Parathyroid adenoma (tissue), 2 donors: ENCODE measurements at regions not wholly inside any gene's neighbourhood (a gene's known extent, or its start where the extent isn't known, plus 50 kb on each side); places are given as distances from the start of the nearest gene placed in this dataset.

Experiments
- H2AFZ ChIP-seq: fragments of 300-600 bp; sonication (generic); one replicate; pipeline ENCODE4 v1.7.0; 2017; ENCODE audit warnings: antibody characterized with exemption, mild to moderate bottlenecking
- H3K27ac ChIP-seq: fragments of 300-600 bp; sonication (generic); one replicate; pipeline ENCODE4 v1.7.0; 2017
- H3K27me3 ChIP-seq: fragments of 300-600 bp; sonication (generic); one replicate; pipeline ENCODE4 v1.7.0; 2017; ENCODE audit warnings: low read length; ENCODE audit not compliant: control insufficient read depth, insufficient read depth
- H3K36me3 ChIP-seq: fragments of 300-600 bp; sonication (generic); one replicate; pipeline ENCODE4 v1.7.0; 2017; ENCODE audit warnings: low read length; ENCODE audit not compliant: control insufficient read depth, insufficient read depth
- H3K4me1 ChIP-seq: fragments of 300-600 bp; sonication (generic); one replicate; pipeline ENCODE4 v1.7.0; 2017; ENCODE audit warnings: control low read depth
- H3K4me2 ChIP-seq: fragments of 300-600 bp; sonication (generic); one replicate; pipeline ENCODE4 v1.7.0; 2017; ENCODE audit warnings: low read length
- H3K4me3 ChIP-seq: fragments of 300-600 bp; sonication (generic); one replicate; pipeline ENCODE4 v1.7.0; 2017; ENCODE audit warnings: low read depth, low read length
- H3K79me2 ChIP-seq: fragments of 300-600 bp; sonication (generic); one replicate; pipeline ENCODE4 v1.7.0; 2017; ENCODE audit warnings: control low read depth
- H3K9ac ChIP-seq: fragments of 300-600 bp; sonication (generic); one replicate; pipeline ENCODE4 v1.7.0; 2017; ENCODE audit warnings: mild to moderate bottlenecking
- H3K9me3 ChIP-seq: fragments of 300-600 bp; sonication (generic); one replicate; pipeline ENCODE4 v1.7.0; 2017; ENCODE audit warnings: low read length; ENCODE audit not compliant: control insufficient read depth
- TF ChIP-seq, protein P1 (sequence below): fragments of 300-600 bp; sonication (generic); IDR thresholded peaks from one replicate; pipeline ENCODE4 v1.7.0; 2017; ENCODE audit warnings: antibody characterized with exemption, mild to moderate bottlenecking
- donor health status: primary hyperparathyroidism.

- Histone ChIP-seq H3K27ac (no peak overlapping the region), H2AFZ (no peak overlapping the region), H3K4me2 (no peak overlapping the region), H3K79me2 (no peaks in the 10 kb centered on the region), H3K36me3 (no peaks in the 10 kb centered on the region), H3K4me1 (no peaks in the 10 kb centered on the region), H3K4me3 (no peak overlapping the region), H3K9me3 (no peaks in the 10 kb centered on the region), H3K9ac (no peak overlapping the region), H3K27me3 (no peaks in the 10 kb centered on the region)
- TF ChIP-seq, protein P1, sequence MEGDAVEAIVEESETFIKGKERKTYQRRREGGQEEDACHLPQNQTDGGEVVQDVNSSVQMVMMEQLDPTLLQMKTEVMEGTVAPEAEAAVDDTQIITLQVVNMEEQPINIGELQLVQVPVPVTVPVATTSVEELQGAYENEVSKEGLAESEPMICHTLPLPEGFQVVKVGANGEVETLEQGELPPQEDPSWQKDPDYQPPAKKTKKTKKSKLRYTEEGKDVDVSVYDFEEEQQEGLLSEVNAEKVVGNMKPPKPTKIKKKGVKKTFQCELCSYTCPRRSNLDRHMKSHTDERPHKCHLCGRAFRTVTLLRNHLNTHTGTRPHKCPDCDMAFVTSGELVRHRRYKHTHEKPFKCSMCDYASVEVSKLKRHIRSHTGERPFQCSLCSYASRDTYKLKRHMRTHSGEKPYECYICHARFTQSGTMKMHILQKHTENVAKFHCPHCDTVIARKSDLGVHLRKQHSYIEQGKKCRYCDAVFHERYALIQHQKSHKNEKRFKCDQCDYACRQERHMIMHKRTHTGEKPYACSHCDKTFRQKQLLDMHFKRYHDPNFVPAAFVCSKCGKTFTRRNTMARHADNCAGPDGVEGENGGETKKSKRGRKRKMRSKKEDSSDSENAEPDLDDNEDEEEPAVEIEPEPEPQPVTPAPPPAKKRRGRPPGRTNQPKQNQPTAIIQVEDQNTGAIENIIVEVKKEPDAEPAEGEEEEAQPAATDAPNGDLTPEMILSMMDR: no peak
These were observed 88.4 kb downstream of the ENGASE start for GRCh38 chr17:79163071-79163470.

GRCh38 chr17:79162012-79162963, 87.7 kb downstream of the ENGASE start:
- Histone ChIP-seq H3K9me3 (no peaks in the 10 kb centered on the region), H3K4me3 (no peak overlapping the region), H3K79me2 (no peaks in the 10 kb centered on the region), H2AFZ (no peak overlapping the region), H3K36me3 (no peaks in the 10 kb centered on the region), H3K9ac (no peak overlapping the region), H3K4me1 (no peaks in the 10 kb centered on the region), H3K4me2 (no peak overlapping the region), H3K27ac (no peak overlapping the region), H3K27me3 (no peaks in the 10 kb centered on the region)
- TF ChIP-seq, protein P1: no peak

GRCh38 chr17:79160980-79161636, 86.5 kb downstream of the ENGASE start:
- Histone ChIP-seq H2AFZ (no peak overlapping the region), H3K36me3 (no peaks in the 10 kb centered on the region), H3K9me3 (no peaks in the 10 kb centered on the region), H3K4me1 (no peaks in the 10 kb centered on the region), H3K4me2 (no peak overlapping the region), H3K79me2 (no peaks in the 10 kb centered on the region), H3K27ac (no peak overlapping the region), H3K4me3 (no peak overlapping the region), H3K27me3 (no peaks in the 10 kb centered on the region), H3K9ac (no peak overlapping the region)
- TF ChIP-seq, protein P1: no peak

DNA sequence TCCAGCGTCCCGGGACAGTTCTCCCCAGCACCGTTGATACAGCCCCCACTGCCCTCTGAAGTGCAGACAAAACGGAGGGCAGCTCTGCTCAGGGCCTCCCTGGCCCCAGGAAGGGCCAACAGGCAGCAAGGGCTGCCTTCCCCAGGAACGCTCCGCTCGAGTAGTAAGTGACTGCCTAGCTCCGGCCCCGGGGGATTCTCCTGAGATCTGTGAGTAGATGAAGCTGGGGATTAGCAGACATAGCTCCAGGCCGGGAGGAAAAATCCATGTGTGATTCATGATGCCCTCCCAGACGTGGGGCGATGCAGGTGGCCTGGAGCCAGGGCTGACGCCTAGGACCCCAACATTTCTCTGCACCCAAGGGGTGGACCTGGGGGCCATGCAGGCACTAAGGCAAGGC, 85.3 kb downstream of the ENGASE start:
- Histone ChIP-seq H3K36me3 (no peaks in the 10 kb centered on the region), H3K9ac (no peak overlapping the region), H3K79me2 (no peaks in the 10 kb centered on the region), H3K4me2 (no peak overlapping the region), H2AFZ (no peak overlapping the region), H3K27me3 (no peaks in the 10 kb centered on the region), H3K4me1 (no peaks in the 10 kb centered on the region), H3K9me3 (no peaks in the 10 kb centered on the region), H3K4me3 (no peak overlapping the region), H3K27ac (no peak overlapping the region)
- TF ChIP-seq, protein P1: no peak
